ENCODE measurements at regions not wholly inside any gene's neighbourhood (a gene's known extent, or its start where the extent isn't known, plus 50 kb on each side); places are given as distances from the start of the nearest gene placed in this dataset.
A peak's percentile ranks its signal among the peaks of the same experiment; 100 is the strongest.

DNA sequence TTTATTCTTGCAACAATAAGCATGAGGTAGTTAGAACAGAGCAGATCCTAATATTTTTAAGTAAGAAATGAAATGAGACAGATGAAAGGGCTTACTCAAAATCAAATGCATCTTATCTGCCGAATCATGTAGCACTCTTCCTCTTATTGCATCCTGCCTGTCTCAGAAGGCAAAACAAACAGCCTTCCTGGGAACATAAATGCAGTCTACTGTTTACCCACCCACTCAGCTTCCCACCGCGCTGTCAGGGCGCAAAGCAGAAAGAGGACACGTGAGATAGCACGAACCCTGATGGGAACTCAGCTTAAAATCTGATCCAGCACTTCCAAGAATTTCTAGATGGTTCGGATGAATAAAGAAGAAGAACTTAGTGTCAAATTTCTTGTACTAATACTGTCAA, 114.4 kb upstream of the CDK1 start:
- DNase-seq = no peak

DNA sequence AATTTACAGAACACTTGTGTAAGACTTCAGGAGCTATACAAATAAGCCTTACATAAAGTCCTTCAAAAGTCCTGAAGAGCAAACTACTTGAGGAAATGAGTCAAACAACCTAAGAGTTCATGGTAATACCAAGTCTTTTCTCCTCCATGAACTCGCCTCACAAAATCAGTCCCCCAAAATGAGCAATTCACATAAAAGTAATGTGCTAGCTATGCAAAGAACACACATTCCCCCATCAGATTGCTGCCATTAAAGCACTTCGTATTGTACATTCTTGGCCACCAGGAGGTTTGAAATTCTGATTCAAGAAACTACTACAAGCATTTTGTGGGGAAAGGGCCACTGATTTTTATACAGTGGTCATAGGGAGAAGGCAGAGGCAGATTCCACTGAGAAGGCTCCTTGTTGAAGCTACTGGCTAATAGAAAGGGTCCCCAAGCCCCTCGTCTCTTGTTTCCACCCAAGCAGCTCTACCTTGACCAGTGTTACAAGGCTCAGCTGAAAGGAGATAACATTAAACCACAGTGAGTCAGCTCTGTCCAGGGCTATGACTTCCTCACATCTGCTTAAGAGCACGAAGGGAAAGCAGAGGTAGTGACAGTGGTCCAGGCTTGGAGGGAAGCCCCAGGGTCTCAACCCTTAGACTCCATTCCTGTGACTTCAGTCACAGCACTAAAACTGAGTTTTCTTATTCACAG, 115.2 kb upstream of the CDK1 start:
- no peak for DNase-seq

DNA sequence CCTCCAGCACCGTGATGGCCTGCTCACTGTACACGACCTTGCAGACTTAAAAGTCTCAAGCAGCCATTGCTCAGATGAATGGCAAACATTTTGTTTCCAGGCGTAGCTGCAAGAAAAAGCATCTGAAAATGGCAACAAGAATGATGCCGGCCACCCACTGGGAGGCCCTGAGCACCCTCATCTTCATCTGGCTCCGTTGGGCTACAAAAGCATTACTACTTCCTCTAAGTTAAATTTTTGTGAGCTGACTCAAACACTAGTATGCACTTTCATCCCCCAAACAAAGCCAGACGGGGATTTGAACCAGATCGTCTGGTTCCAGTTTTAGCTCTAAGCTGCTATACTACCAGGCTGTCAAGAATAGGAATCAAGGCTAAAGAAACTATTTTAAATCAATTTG, 116.6 kb upstream of the CDK1 start:
- no peak for DNase-seq

DNA sequence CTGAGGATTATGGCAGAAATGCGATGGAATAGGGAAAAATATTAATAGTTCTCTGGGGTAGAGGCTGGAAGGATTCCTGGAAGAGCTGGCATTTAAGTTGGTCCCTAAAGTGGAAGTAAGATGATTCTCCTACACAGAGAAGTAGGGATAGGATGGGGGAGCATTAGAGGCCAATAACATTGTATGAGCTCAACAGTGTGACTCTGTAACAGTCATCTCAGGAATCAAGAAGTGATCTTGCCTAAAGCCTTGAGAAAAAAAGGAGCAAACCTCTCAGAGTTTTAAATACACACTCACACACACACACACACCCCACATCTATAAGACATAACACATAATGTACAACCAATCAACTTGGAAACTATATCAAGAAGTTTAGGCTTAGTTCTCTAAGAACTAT, 117.7 kb upstream of the CDK1 start:
- no peak for DNase-seq

DNA sequence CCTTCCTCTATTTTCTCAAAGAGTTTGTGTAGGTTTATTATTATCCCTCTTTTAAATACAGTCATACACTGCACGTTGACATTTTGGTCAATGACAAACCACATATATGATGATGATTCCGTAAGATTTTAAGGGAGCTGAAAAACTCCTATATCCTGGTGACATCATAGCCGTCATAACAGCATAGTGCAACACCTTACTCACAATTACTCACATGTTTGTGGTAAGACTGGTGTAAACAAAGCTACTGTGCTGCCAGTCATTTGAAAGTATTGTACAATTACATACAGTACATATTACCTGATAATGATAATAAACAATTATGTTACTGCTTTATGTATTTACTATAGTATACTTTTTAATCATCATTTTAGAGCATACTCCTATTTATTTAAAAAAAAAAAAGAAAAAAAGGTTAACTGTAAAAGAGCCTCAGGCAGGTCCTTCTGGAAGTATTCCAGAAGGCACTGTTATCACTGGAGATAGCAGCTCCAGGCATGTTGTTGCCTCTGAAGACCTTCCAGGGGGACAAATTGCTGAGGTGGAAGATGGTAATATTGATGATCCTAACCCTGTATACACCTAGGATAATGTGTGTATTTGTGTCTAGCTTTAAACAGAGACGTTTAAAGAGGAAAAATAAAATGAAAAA, 123.3 kb upstream of the CDK1 start:
- no peak for DNase-seq

DNA sequence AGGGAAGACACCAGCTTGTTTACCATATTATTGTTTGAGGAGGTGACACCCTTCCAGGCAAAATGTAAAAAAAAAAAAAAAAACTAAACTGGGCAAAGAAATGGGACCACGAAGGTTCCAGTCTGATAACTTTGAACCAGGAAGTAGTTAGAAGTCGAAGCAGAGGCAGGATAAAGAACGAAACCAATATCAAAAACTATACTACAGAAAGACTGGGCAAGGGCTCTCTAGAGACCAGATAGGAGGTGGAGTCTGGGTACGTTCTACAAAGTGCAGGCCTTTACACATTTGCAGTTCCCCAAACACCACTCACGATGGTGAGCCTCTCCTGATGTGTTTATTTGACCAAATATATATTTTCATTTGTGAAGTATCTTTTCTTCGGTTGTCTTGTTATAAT, 125.7 kb upstream of the CDK1 start:
- no peak for DNase-seq

DNA sequence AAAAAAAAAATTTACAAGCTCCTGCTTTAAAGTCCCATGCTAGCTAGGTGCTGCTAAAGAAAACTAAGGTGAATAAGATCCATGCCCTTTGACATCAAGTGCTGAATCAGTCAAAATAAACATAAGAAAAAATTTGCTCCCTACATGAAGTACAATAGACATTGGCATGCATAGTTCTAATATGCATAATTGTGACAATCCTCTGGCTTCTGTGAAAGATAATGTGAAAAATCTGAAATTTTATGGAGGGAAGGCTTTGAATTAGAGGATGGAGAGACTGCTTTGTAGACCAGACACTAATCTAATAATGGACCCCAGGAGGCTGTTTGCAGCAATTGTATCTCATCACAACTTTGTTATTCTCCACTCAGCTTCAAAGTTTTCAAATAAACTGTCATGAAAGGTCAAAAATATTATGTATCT, 127.9 kb upstream of the CDK1 start:
- no peak for DNase-seq

DNA sequence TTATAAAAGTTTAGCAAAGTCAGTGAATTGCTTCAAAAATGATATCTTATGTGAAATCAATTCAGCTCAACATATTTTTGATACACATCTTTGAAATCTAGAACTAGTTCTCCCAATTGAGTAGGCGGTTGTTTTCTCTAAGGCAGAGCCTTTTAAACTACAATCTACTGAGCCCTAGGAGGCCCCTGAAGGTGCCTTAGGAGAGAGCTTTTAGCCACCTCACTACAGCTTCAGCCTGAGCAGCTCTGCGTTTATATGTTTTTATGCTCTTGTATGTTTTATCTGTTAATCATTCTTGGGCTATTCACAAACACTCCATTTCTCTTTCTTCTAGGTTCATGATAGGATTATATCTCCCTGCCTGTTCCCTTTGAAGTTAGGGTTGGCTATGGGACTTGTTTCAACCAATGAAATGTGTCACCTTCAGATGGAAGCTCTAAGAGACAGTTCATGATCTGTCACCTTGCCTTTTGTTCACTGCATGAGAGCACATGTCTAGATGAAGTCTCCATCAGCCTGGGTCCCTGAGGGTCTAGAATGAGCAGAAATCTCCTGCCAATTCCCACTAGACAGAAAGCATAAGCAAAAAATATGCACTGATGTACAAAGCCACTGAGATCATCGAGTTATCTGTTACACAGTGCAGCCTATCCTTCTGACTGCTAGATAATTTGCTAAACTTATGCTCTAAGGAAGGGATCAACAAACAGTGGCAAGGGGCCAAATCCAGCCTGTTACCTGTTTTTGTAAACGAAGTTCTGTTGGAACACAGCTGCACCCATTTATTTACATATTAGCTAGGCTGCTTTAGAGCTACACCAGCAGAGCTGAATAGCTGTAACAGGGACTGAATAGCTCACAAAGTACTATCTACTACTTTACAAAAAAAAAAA, 128.5 kb upstream of the CDK1 start:
- no peak for DNase-seq

DNA sequence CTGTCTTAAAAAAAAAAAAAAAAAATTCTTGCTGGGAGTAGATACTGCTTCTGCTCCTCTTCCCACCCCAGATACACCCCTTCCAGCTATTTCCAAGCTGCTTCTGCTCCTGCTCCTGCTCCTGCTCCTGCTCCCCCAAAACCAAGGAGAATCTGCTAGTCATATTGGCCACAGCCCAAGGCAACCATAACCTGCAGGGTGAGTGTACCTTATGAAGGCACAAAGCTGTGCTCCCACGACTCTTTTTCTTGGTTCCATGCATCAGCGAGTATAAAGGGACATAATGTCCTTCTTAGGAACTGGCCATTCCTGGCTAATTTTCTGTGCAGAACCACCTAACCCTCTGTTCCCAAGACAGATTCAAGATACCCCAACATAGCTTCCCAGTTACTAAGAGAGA, 129.5 kb upstream of the CDK1 start:
- no peak for DNase-seq

DNA sequence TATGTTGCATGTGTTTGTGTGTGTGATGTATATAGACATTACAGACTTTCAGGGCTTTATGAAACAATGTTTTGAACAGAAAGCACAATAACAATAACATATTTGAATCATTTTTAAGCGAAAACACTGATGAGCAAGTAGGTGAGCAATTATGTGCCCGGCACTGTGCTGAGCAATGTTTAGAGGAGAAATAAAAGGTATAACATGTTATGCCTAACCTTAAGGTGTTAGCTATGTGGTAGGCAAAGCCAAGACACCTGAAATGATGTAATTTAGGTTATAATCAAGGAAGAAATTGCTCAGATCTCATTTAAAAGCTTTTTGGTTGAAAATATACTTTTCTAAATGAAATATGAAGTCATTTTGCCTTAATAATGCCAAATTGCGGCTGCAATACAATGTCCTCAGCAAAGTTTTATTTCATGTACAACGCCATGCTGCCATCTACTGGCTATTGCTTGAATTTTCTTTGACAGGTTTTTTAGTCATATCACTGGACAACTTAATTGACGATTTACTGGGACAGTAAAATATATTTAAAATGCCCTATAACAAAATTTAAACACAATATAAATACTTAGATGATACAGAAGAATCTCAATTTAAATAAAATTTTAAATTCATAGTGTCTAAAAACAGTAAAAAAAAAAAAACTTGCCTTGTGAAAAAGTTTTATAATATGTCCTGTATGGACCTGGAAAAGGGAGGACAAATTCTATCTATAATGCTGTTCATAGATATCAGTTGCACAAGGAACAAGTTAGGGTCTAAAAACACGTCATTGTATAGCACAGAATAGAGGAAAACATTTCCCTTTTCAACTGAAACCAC, 131.1 kb upstream of the CDK1 start:
- DNase-seq = peak in 1 of 2 experiments; percentile 46

DNA sequence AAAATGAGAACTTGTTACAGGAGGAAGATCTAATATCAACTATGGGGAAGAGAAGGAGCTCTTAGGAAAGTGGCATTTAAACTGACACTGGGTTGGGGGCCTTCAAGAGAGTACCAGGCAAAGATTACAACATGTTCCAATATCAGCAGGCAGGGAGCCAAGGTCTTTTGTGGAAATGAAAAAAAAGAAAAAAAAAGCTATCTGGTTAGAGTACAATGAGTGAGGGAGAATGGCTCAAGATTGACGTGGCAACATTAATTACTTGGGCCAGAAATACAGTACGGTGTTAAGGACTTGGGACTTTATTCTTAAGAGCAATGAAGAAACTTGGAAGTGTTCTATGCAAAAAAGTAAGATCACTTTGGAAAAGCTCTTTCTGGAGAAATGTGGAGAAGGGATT, 132.3 kb upstream of the CDK1 start:
- DNase-seq = no peak

DNA sequence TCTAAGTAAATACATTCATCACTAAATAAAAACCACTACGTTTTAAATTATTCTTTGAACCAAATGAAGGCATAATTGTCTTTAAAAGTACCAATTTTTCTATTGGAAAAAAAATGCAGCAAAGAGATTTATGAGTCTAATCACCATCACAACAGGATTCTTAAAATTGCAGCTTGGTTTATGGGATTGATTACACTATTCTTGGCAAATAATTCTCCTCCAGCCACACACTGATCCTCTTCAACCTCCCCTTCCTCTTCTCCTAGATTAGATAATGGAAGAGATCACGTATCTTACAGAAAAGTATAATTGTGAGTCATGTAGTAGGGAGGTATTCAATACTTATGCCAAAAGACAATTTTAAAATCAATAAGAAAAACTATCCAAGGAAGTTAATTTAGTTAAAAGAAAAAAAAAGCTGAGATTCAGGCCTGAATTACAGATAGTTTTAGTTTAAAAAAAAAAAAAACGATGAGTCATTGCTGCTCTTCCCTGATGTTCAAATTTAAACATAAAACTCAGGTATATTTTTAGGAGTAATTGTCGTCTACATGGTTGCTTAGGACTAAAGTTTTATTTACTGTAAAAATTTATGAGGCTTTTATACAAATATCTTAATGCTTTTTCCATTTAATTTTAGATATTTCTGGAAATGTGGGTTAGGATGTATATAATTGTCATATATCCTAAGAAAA, 133.7 kb upstream of the CDK1 start:
- no peak for DNase-seq

DNA sequence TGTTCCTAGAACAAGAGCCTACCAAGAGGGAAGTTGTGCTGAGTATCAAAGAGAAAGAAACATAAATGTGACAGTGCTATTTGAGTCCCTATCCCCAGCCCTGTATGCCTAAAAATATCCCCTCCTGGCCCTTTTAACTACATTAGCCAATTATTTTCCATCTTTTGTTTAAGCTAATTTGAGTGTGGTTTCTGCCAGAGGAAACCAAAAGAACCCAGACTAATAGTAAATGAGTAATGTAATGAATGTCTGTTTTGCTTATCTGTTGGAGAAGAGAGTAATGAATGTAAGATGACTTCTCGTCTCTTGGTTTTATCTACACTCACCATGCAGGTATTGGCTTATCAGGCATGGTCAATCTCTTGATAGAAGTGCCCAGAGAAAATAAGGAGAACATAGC, 134.4 kb upstream of the CDK1 start:
- no peak for DNase-seq

DNA sequence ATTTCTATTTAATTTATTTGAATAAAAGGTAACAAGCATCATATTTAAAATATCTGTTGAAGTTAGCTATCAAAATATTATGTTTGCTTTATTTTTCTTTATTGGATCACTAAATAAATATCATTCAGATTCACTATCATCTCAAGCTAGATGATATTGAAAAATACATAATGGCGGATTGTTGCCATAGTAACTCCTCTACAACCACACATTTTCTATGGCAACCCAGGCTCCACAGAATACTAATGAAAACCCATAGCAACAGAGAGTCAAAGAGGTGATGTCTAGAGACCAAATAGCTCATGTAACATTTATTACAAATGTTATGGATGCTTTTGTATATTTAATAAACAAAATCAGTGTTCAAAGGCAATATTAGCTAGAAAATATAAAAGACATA, 148.9 kb upstream of the CDK1 start:
- DNase-seq = no peak

DNA sequence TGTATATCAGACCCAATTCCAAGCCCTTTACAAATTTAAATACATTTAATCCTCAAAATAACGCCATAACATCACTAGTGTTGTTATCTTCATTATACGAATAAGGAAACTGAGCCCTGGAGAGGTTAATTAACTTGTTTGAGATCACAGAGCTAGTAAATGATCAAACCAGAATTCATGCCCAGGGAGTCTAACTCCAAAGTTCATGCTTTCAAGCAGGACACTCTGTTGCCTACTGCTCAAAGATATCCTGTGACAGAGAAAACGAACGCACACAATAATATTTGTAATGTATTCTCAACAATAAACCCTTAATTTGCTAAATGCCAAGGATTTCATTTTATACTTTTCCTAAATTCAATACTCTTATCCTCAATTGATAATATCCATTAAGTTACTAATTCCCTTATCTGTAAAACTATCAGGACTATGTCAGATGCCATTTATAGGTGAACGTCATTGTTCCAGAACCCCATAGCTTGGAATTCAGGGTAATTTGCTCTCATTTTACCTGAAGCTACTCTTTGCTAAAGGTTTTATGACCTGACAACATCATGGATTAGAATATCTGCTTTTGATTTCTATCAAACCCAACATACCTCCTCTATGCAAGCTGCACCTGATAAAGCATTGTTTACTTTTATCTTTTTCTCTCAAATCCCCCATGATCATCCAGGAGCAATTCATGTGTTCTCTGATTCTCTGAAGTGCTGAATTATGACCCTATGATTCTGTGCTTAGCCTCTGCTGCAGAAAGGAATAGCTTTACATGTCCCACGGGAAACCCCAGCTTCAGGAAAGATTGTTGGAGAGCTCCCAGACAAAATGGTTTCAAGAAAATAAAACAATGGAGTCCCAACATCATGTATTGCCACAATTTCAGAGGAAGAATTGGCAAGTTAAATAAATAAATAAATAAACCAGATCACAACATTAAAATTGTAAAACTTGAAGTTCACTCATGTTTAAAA, 150.2 kb upstream of the CDK1 start:
- no peak for DNase-seq

DNA sequence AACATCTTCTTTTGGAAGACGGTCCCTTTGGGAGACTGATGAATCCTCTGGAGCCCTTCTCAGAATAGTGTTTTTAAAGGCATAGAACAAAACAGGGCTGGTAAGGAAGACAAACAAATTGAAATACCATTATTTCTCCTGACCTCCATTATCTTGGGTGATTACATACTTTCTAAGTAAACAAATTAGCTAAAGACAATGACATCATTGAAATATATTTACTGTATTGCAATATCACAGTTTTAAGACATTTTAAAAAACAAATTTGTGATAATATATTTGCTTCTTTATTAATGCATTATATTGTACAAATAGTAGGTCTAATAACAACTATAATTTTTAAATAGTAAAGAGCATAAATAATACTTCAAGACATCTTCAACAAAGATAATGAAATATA, 152.2 kb upstream of the CDK1 start:
- no peak for DNase-seq

DNA sequence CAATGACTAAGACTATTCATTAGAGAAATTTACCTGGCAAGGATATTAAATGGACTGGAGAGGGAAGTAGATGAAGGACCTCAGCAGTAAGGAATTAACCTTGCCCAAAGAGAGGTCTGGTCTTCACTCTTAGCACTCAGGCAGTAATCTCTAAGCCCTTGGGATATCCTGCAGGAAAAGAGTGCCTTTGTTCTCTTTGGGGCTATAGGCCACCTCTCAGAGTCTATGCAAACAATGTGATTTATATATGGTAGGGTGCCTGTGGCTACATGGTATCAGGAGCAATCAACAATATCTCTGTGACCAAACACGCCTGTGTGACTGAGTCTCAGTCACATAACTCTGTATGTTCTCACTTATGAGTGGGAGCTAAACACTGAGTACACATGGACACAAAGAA, 154.7 kb upstream of the CDK1 start:
- no peak for DNase-seq

DNA sequence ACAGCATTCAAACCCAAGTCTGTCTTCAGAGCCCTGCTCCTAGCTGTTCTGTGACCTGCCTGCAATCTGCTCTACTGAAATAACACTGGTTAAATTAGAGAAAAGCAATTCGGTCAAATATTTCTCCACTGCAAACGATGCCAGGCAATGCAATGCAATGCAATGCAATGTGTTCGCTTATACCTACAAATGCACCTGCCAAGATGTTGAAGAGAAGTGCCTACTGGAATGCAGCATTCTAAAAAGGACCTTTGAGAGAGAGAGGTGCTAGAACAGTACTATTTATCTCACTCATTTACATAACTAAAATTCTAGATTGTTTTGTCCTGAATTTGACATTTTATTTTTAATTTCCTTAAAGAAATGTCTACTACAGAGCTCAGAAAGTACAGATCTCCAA, 157.3 kb upstream of the CDK1 start:
- no peak for DNase-seq

DNA sequence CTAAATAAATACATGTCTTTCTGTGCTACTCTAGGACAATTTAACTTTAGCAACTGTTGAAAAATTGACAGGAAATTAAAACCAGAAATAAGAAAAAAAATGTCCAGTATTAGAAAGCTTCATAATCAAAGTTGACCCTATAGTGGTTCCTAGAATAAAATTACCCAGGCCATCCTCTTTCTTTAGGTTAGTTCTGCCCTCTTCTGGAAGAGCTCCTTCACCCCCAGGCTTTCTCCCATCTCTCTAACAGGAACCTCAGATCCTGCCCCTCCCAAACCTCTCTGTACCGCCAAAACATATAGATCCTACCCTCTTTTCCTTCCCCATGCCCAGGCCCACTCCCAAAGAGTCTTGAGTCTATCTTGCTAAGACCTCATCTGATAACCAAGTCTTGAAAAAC, 159.4 kb upstream of the CDK1 start:
- DNase-seq = no peak

DNA sequence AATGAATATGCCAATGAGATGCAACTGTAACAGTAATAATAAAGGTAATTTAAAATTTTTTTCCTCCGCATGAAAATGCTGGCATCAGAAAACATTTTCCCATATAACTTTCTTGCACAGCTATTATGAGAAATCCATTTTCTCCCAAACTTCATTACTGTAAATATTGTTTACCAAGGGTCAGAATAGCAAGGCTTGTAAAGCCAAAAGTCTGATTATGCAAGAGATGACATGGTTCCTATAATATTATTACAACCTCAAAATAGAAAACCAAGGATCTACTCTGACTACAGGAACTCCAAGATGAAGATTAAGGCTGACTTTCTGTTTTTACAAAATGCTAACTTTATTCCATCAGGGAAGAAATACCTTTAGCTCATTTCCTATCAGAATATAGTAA, 162.7 kb upstream of the CDK1 start:
- no peak for DNase-seq

DNA sequence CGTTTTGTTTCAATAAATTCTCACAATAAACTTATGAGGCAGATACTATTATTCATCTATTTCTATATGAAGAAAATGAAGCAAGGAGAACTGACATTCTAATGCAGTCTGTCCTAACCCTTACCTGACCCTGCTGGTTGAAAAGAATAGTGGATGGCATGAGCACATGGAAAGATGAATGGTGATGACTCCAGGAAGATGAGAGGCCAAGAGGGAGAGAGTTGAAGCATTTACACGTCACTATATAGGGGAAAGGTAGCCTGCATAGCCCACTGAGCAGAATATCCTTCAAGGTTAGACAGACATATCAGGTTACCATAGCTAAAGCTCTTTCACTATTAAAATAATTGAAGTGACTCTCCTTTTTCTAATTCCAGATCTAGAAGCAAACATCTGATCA, 163.9 kb upstream of the CDK1 start:
- DNase-seq = no peak

Data from activated CD4-positive, alpha-beta T cell treated with anti-CD3 and anti-CD28 coated beads, Interleukin-2, amount 50 U/mL, for 48 hours (primary cell).